NCI-H2081 (cell line): ENCODE measurements at regions not wholly inside any gene's neighbourhood (a gene's known extent, or its start where the extent isn't known, plus 50 kb on each side); places are given as distances from the start of the nearest gene placed in this dataset.
"Not testable (repeated sequence)": the region's sequence is repeated elsewhere in the genome, so short reads cannot be mapped to it uniquely, and the experiment has no call there.

Experiments used
- DNase-seq, 2 experiments: peaks; one replicate each; lab custom pipeline; 2025; lab: John Stamatoyannopoulos, UW

DNA sequence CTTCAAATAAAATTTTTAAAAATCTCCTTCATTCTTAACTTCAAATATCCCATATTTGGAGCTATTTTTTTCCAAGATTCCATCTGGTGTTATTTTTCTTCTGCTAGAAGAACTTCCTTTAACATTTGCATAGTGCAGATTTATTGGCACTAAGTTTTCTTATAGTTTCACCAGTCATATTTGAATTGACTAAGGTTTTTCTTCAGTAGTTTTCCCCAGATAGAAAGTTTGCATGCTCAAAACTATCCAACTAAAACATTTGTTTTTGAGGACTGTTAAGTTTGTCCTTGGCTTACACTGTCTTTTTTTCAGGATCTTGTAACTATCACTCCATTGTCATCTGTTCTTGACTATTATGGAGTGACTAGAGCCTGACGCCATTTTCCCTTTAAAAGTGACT lies 606.7 kb downstream of the TAF11L14 start:
- DNase-seq, result no peak

DNA sequence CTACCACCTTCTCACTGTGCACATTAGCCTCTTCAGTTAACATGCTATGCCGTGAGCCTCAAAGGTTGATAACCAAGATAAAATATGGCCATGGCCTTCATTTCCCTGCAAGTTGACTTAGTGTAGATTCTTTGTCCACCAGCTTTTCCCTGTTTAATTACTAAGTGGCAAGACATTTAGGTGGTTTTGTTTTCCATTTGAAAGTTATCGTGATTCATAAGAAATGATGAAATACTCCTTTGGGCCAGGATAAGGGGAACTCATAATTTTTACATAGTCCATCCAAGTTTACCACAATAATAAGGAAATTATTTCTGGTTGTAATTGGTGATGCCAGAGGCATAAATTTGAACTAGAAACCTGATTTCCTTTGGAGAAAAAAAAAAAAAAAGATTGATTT lies 609.6 kb downstream of the TAF11L14 start:
- DNase-seq, result no peak

DNA sequence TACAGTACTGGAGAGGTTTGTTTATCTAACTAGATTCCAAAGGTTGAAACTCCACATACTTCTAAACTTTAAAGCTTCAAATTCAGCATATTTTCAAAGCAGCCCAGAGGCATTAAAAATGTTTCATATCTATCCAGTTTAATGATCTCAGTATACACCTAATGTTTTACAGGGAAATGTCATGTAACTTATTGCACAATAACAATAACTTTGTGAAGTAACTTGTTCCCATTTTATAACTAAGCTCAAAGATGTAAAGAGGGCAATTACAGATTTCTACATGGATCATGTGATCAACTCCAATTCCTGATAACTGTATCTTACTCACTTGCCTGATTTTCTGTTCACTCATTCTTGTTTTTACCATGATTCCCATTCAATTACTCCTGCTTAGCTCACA lies 610.0 kb downstream of the TAF11L14 start:
- no peak for DNase-seq

DNA sequence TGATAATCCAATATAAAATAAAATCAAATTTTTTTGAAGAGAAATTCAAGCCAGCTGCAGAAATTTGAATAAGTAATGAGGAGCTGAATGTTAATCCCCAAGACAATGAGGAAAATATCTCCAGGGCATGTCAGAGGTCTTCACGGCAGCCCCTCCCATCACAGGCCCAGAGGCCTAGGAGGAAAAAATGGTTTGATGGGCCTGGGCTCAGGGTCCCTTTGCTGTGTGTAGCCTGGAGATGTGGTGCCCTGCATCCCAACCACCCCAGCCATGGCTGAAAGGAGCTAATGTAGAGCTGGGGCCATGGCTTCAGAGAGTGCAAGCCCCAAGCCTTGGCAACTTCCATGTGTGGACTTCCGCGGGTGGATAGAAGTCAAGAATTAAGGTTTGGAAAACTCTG lies 618.3 kb downstream of the TAF11L14 start:
- no peak for DNase-seq

DNA sequence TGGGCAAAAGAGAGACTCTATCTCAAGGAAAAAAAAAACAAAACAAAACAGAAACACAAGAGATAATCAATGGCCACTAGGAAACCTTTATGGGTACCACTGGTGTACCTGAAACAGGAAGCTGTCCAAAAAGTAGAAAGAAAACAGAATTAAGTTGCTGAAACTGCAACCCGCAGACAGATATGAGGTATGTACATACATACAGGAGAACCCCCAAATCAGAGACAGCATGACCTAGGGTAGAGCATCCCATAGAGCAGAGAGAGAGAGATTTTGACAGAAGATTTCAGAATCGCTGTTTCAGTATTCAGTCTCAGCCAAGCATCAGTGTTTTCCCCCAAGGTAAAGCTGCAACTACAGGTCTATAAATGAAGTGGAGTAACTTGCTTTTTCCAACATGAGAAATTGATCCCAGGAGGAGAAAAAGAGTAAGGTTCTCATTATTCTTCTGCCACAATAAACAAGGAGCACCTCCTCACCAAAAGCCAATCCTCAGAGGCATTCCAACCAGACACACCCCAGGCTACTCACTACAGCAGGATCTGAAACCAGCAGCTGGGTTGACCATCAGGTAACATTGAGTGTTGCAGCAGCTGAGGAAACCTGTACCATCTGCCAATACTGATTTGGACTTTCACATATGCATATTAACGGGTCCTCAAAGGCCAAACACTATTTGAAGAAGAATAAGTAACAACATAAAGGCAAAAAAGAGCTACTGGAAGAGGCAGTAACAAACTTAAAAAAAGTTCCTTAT lies 630.0 kb downstream of the TAF11L14 start:
- DNase-seq, result no peak

DNA sequence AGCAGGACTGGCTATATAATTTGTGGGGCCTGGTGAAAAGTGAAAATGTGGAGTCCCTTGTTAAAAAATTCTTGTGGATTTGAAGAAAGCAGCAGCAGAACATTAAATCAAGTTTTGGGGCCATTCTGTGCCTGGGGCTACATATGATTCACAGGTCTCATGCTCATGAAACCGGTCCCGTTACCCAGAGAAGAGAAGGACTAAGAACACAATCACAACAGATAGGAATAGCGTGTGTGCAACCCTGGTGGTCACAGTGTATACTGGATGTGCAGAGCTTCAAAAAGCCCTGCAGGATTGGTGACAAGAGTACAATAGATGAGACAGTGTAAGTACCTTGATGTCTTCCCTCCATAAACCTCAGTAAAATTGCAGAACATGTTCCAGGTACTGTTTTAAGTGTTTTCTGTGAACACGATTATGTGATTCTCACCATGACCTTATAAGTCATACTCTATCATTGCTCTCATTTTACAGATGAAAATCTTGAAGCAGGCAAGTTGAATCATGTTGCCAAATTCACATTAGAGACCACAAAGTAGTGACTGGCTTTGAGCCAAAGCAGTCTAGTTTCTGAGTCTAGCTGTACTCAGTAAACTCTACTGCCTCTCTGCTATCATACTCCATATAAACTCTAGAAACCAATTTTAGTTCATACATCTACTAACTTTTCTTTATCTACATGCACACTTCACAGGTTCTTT lies 636.5 kb downstream of the TAF11L14 start:
- DNase-seq, result no peak

DNA sequence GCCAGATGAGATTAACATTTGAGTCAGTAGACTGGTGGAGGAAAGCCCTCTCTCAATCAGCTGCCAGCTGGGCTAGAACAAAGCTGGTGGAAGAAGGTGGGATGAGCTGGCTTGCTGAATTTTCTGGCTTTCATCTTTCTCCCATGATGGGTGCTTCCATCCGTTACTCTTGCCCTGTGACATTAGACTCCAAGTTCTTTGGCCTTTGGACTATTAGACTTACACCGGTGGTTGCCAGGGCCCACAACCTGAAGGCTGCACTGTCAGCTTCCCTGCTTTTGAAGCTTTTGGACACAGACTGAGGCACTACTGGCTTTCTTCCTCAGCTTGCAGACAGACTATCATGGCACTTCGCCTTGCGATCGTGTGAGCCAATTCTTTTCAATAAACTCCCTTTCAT lies 642.7 kb downstream of the TAF11L14 start:
- no peak for DNase-seq

DNA sequence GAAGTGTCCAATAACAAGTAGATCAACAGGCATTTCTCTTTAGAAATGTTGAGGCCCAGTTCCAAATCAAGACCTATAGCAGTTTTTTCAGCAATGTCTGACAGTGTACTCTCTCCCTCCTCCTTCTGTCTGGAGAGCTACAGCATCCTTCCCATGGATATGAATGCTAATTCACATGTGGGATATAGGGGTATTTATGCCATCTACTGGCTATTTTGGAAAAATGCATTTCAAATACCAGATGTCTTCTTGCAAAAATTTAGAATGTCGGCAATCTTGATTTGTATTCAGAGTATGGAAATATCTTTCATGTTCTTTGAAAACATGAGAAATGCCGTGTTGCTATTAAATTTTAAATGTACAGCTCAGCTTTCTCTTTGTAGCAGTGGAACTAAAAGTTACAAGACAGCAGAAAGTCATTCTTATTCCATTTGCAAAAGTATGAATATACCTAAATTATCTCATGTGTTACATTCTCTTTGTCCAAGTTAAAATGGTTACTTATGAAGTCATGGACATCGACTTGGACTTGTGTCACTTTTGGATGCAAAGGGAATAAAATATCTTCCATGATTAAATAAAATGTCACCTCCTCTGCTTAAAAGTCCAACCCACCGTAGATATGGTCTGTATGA lies 647.8 kb downstream of the TAF11L14 start:
- DNase-seq, result peak; percentile 78 to 89

DNA sequence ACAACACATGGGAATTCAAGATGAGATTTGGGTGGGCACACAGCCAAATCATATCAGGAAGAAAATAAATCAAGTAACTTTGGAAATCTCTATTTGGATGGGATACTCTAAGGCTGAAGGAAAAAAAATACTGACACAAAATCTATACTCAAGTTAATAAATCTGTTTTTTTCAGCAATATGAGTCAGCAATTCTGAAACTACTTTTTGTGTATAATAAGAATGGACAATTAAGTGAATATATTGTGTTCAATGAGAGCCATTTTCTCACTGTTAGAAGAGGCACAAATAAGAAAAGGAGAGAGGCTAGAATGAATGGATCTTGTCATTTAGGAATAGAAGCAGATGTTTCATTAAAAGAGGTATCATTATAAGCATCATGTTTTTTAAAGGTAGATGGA lies 651.0 kb downstream of the TAF11L14 start:
- no peak for DNase-seq

DNA sequence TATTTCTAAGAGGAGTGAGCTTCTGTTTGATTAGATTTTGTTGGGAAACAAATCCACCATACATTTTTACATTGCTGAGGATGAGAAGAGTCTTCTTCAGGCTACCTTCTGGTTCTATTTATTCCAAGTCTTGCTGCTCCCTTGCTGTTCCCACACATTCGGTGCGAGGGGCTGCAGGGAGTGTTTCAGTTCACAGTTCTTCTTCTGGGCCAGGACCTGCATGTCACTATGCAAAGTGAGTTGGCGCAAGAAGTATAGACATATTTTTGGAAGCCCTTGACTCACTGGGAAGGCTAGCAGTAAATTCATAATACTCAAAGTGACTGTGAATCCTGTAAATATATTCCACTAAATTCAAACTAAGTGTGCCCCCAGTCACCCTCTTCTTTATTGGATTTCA lies 657.9 kb downstream of the TAF11L14 start:
- DNase-seq, result no peak

DNA sequence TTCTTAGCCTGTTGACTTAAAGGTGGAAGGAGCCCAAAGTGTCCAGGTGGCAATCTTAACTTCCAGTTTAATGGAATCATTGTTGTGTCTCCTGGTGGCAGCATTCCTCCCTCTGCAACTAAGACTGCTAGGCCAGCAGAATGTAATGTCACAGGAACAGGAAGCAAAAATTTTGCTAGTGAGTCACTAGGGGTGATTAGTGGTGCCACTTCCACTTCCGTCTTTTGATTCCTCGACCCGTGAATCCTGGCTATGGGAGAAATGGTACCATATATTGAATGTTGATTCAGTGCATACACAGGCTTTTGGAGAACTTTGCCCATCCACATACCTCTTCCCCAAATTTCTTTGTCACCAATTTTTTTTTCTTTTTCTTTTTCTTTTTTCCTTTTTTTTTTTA lies 661.4 kb downstream of the TAF11L14 start:
- not testable (repeated sequence) for DNase-seq

DNA sequence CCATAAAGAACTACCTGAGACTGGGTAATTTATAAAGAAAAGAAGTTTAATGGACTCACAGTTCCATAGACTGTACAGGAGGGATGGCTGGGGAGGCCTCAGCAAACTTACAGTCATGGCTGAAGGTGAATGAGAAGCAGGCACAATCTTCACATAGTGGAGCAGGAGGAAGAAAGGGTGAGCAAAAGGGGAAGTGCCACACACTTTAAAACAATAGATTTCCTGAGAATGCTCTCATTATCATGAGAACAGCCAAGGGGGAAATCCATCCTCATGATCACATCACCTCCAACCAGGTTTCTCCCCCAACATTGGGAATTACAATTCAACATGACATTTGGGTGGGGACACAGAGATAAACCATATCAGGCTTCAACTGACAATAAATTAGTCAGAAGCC lies 664.9 kb downstream of the TAF11L14 start:
- no peak for DNase-seq

DNA sequence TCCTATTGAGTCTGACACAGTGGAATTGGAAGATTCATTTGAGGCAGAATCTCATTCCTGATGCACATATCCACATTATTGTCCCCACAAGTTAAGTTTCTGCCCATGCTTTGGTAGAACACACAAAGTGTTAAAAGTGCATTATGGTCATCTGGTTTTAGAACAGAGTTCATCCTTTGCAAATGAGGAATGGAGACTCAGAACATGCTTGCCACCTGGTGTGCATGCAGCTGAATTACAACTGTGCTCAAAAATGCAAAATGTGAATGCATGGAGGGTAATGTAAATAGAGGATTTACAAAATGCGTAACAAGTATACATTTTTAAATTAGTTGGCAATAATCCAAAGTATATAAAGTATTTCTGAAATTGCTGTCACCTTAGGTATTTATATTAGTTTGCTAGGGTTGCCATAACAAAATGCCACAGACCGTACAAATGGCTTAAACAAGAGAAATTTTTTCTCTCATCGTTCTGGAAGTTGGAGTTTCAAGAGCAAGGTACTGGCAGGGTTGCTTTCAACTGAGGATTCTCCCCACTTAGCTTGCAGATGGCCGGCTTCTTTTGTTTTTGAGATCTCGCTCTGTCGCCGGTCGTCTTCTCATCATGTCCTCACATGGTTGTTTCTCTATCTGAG lies 671.1 kb downstream of the TAF11L14 start:
- DNase-seq, result peak; percentile 47 to 72

DNA sequence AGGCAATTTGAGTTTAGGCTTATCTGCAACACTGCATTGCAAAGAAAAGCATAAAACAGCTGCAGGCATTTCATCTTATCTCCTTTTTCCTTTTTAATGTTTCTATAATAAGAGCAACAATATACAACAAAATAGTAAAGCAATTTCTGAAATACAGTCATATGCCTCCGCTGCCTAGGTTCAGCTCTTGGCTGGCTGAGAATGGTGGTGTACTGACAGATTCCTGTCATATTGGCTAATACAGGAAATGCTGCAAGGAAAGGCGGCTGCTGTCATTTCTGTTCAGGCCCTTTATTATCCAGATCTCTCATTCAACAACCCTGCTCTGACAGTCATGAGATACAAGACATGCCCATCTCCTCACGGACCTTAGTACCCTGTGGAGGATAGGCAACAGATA lies 677.0 kb downstream of the TAF11L14 start:
- DNase-seq, result no peak

DNA sequence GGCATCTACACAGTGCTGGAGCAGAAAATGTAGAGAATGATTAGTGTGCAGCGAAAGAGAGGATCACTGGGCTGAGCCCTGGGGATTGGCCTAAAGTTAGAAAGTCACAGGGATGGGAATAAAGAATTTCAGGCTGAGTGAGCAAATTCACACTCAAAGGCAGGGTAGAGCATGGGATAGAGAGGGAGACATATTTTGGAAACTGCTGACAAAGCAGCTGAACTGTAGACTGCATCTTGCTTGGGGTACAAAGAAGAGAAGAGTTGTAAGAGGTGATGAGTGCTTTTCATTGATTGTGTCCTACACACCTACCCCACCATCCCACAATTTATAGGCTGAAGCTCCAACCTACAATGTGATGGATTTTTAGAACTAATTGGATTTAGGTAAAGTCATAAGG lies 677.8 kb downstream of the TAF11L14 start:
- no peak for DNase-seq

DNA sequence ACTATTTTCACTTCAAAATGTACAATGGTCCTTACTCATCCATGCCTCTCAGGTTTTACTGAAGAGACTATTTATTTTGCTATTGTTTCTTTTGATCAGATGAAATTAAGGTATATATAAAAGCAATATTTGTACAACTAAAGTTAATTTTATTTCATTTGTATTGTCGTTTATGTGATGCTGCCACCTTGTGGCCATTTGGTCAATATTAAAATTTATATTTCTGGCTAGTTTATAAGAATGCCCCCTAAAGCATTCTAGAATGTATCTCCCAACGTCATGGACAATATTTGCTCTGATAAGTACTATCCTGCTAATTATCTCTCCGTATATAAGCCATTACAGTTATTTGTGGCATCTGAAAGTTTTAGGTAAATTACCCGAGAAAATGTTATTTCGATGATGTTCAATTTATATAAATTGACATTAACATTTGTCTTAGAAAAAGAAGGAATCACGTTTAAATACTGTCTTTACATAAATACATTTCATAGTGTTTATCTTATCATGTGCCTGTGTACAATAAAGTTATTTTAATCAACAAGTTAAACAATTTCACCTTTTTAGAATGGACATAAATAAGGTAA lies 680.0 kb downstream of the TAF11L14 start:
- DNase-seq, result peak; percentile 35 to 58

DNA sequence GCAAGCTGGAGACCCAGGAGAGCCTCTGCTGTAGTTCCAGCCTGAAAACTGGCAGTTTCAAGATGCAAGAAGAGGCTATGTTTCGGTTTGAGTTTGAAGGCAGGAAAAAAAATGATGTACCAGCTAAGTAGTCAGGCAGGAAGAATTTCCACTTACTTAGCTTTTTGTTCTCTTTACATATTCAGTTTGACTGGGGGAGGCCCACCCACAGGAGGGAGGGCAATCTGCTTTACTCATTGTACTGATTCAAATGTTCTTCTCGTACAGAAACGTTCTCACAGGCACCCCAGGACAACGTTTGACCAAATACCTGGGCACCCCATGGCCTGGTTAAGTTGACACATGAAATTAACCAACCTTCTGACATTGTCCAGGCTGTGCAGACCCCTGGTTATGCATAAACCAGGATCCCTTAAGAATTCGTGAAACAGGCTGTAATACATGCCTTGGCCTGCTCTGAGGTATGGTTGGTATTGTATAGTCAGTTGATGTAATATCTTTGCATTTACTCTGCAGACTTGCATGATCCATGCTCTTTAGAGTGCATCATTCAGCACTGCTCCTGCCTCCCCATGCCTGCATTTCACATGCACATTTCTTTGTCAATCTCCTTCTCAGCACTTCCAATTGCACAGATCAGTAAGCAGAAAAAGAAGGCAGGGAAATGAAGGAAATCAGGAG lies 687.1 kb downstream of the TAF11L14 start:
- DNase-seq, result no peak

DNA sequence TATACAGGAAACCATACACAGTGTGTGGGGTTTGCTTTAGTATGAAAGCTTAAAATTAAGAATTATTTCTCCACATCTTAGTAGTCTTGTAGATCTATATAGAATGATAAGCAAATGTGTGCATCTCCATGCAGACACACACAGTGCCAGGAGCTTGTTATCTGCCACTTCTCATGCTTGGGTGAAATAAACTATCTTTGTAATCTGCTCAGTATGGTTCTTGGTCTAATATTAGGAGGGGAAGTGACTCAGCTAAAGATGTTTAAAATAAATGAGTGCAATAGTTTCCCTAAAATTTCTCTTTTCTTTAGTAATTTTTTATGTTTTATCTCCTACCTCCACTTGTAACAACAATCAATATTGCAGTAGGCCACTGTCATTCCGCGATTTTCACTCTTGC lies 689.6 kb downstream of the TAF11L14 start:
- DNase-seq, result no peak

DNA sequence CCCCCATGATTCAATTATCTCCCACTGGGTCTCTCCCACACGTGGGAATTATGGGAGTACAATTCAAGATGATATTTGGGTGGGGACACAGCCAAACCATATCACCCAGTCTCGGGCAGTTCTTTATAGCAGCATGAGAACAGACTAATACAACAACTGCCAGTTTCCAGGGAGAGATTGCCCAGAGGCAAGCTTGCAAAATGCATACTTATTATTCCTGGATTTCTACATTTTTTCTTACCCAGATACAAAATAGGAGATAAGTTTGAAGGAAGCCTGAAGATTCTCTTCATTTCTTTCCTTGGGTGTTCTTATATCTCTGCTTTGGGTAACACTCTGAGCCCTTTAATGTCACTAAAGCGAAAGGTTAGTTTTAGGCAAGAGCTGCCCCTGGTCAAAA lies 691.2 kb downstream of the TAF11L14 start:
- no peak for DNase-seq

DNA sequence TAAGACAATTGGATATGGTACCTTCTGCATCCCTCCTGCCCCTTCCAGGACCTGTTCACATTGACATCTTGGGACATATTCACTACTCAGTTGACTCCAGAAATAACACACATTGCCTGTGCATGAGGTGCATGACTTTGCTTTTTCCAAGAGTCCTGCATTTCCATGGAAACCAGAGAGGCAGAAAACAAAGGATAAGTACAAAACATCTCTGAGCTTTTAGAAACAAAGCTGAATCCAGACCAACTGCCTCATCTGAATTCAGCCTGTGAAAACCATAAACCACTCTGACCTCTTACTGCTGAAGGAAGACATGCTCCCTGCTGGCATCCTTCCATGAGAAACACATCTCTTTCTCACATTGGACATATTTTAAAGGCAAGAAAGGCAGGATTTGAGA lies 695.1 kb downstream of the TAF11L14 start:
- no peak for DNase-seq

DNA sequence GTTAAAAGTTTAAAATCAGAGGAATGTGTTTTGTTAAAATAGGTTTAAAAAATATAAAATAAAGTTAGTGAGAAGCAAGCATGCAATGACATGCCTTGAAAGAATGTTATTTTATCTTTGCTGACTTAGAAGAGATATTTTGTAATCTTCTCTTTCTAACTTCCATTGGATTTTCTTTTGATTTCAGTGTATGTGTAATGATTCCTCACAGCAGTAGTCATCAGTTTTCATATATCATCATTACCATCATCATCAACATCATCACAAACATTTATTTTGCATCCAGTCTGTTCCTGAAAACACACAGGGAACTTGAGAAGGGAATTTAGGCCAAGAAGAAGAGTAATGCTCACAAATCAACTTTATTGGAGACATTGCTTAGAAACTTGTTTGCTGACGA lies 699.6 kb downstream of the TAF11L14 start:
- no peak for DNase-seq

DNA sequence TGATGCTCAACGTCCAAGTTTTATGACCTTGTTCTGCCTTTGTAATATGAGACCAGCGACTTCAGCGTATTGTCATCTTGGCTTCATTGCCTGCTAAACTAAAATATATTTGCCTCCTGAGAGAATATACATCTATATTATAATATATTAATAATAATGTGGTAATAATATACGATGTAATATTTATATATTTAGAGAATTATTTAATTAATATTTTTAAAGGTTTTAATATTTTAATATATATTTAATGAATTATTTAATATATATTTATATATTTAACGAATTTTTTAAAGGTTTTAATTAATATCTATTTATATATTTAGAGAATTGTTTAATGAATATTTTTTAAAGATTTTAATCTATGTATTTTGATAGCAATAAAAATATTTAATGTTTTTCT lies 700.7 kb downstream of the TAF11L14 start:
- DNase-seq, result no peak
